ENCODE measurements at regions not wholly inside any gene's neighbourhood (a gene's known extent, or its start where the extent isn't known, plus 50 kb on each side); places are given as distances from the start of the nearest gene placed in this dataset.

DNA sequence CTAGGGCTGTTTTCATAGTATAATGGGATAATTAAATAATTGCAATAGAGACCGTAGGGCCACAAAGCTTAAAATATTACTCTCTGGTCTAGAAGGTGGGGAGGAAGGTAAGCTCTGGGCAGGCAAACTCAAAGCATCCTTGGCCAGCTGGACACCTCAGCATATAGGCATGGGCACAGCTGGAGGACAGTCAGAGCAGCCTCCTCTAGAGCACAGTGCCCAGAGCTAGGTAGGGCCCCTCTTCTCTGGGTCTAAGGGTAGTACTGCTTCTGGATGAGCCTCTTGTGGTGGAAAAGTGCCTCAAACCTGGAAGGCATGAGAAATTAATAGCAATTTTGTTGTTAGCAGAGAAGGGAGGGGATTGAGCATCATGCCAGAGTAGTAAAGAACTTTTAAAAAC lies 116.9 kb upstream of the FOXN2 start:
- H3K27ac ChIP-seq (ENCODE audit: insufficient read depth, low read length): no peak overlapping the region
- DNase-seq (ENCODE audit: low read depth in 2 of 2): no peak
- no peak overlapping the region for H3K4me3 ChIP-seq (replicated peaks in 1 of 4; ENCODE audit: control extremely low read depth in 1 of 4, insufficient read depth in 1 of 4, low read depth in 3 of 4, low read length in 4 of 4)
- no peaks in the 10 kb centered on the region for H3K4me1 ChIP-seq (ENCODE audit: control insufficient read depth, extremely low read depth, insufficient read depth, low read length)
- no peak overlapping the region for H3K9ac ChIP-seq (ENCODE audit: insufficient read depth, low read length)
- H3K4me2 ChIP-seq (ENCODE audit: extremely low read depth, insufficient read depth, low read length): no peak overlapping the region
- H2AFZ ChIP-seq (ENCODE audit: low read length): no peak overlapping the region
- no peaks in the 10 kb centered on the region for H3K9me3 ChIP-seq (ENCODE audit: control insufficient read depth, insufficient read depth, low read depth, low read length)
- no peaks in the 10 kb centered on the region for H3K27me3 ChIP-seq (ENCODE audit: control insufficient read depth, insufficient read depth, low read length)
- no peaks in the 10 kb centered on the region for H3K79me2 ChIP-seq (ENCODE audit: control insufficient read depth, insufficient read depth, low read length)
- H3K36me3 ChIP-seq (ENCODE audit: control insufficient read depth, insufficient read depth, low read length): no peaks in the 10 kb centered on the region
- no peak for TF ChIP-seq EZH2 (IDR thresholded peaks at IDR 0.05; ENCODE audit: low read length, missing control alignments)
- TF ChIP-seq, protein P1, sequence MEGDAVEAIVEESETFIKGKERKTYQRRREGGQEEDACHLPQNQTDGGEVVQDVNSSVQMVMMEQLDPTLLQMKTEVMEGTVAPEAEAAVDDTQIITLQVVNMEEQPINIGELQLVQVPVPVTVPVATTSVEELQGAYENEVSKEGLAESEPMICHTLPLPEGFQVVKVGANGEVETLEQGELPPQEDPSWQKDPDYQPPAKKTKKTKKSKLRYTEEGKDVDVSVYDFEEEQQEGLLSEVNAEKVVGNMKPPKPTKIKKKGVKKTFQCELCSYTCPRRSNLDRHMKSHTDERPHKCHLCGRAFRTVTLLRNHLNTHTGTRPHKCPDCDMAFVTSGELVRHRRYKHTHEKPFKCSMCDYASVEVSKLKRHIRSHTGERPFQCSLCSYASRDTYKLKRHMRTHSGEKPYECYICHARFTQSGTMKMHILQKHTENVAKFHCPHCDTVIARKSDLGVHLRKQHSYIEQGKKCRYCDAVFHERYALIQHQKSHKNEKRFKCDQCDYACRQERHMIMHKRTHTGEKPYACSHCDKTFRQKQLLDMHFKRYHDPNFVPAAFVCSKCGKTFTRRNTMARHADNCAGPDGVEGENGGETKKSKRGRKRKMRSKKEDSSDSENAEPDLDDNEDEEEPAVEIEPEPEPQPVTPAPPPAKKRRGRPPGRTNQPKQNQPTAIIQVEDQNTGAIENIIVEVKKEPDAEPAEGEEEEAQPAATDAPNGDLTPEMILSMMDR (conservative IDR thresholded peaks at IDR 0.05 in 1 of 2, IDR thresholded peaks at IDR 0.05 in 1 of 2; ENCODE audit: low read depth in 1 of 2, low read length in 2 of 2): no peak
- H4K20me1 ChIP-seq (ENCODE audit: control insufficient read depth, extremely low read depth, insufficient read depth, low read length): no peaks in the 10 kb centered on the region

DNA sequence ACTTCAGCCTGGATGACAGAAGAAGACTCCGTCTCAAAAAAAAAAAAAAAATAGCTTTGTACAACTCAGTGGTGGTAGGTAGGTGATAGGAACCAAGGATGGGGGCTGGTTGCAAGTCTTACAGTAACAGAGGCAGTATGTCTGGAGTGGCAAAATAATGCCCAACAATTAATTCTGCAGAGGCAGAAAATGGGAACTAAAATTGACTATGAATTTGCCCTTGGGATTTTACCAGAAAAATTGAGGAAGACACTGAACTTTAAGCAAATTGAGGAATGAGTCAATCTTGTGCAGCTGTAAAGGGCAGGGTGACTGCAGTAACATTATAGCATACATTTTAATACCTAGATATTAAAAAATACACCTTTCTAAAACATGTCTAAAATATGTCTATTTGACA lies 116.1 kb upstream of the FOXN2 start:
- TF ChIP-seq, protein P1 (conservative IDR thresholded peaks at IDR 0.05 in 1 of 2, IDR thresholded peaks at IDR 0.05 in 1 of 2; ENCODE audit: low read depth in 1 of 2, low read length in 2 of 2): no peak
- TF ChIP-seq EZH2 (IDR thresholded peaks at IDR 0.05; ENCODE audit: low read length, missing control alignments): no peak
- DNase-seq (ENCODE audit: low read depth in 2 of 2): no peak
- H3K36me3 ChIP-seq (ENCODE audit: control insufficient read depth, insufficient read depth, low read length): no peaks in the 10 kb centered on the region
- no peaks in the 10 kb centered on the region for H3K9me3 ChIP-seq (ENCODE audit: control insufficient read depth, insufficient read depth, low read depth, low read length)
- H3K4me2 ChIP-seq (ENCODE audit: extremely low read depth, insufficient read depth, low read length): no peak overlapping the region
- no peaks in the 10 kb centered on the region for H4K20me1 ChIP-seq (ENCODE audit: control insufficient read depth, extremely low read depth, insufficient read depth, low read length)
- no peaks in the 10 kb centered on the region for H3K27me3 ChIP-seq (ENCODE audit: control insufficient read depth, insufficient read depth, low read length)
- H3K4me1 ChIP-seq (ENCODE audit: control insufficient read depth, extremely low read depth, insufficient read depth, low read length): no peaks in the 10 kb centered on the region
- no peaks in the 10 kb centered on the region for H3K79me2 ChIP-seq (ENCODE audit: control insufficient read depth, insufficient read depth, low read length)
- no peak overlapping the region for H2AFZ ChIP-seq (ENCODE audit: low read length)
- no peak overlapping the region for H3K9ac ChIP-seq (ENCODE audit: insufficient read depth, low read length)
- H3K27ac ChIP-seq (ENCODE audit: insufficient read depth, low read length): no peak overlapping the region
- H3K4me3 ChIP-seq (replicated peaks in 1 of 4; ENCODE audit: control extremely low read depth in 1 of 4, insufficient read depth in 1 of 4, low read depth in 3 of 4, low read length in 4 of 4): no peak overlapping the region

DNA sequence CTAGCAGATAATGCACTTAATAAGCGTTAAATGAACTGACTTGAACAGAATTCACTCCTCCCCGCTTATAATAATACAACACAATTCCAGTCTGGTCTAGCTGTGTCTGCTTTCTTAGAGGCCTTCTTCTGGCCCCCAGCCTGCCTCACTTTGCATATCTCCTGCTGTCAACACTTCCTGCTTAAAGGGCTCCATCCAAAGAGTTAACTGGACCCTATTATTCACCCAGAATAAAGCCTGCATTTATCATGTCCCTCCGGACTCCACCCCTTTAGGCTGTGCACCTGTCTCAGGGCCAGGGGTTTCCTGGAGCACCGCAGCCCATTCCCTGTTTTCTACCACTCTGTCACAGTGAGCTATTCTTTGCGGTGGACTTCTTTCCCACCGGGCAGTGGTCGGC lies 115.4 kb upstream of the FOXN2 start:
- Histone ChIP-seq H3K27me3 (ENCODE audit: control insufficient read depth, insufficient read depth, low read length) (no peaks in the 10 kb centered on the region), H3K27ac (ENCODE audit: insufficient read depth, low read length) (no peak overlapping the region), H2AFZ (ENCODE audit: low read length) (no peak overlapping the region), H3K4me3 (replicated peaks in 1 of 4; ENCODE audit: control extremely low read depth in 1 of 4, insufficient read depth in 1 of 4, low read depth in 3 of 4, low read length in 4 of 4) (no peak overlapping the region), H4K20me1 (ENCODE audit: control insufficient read depth, extremely low read depth, insufficient read depth, low read length) (no peaks in the 10 kb centered on the region), H3K4me2 (ENCODE audit: extremely low read depth, insufficient read depth, low read length) (no peak overlapping the region), H3K79me2 (ENCODE audit: control insufficient read depth, insufficient read depth, low read length) (no peaks in the 10 kb centered on the region), H3K9ac (ENCODE audit: insufficient read depth, low read length) (no peak overlapping the region), H3K36me3 (ENCODE audit: control insufficient read depth, insufficient read depth, low read length) (no peaks in the 10 kb centered on the region), H3K4me1 (ENCODE audit: control insufficient read depth, extremely low read depth, insufficient read depth, low read length) (no peaks in the 10 kb centered on the region), H3K9me3 (ENCODE audit: control insufficient read depth, insufficient read depth, low read depth, low read length) (no peaks in the 10 kb centered on the region)
- no peak for DNase-seq (ENCODE audit: low read depth in 2 of 2)
- TF ChIP-seq, protein P1 (conservative IDR thresholded peaks at IDR 0.05 in 1 of 2, IDR thresholded peaks at IDR 0.05 in 1 of 2; ENCODE audit: low read depth in 1 of 2, low read length in 2 of 2): no peak
- TF ChIP-seq EZH2 (IDR thresholded peaks at IDR 0.05; ENCODE audit: low read length, missing control alignments): no peak
